Epithelial cell of esophagus (primary cell): ENCODE measurements at regions not wholly inside any gene's neighbourhood (a gene's known extent, or its start where the extent isn't known, plus 50 kb on each side); places are given as distances from the start of the nearest gene placed in this dataset.

Source experiments
- DNase-seq: peaks from one replicate; pipeline ENCODE4 v3.0.0; 2010; ENCODE audit warnings: low read depth
- H3K4me3 ChIP-seq: 2 replicates; pipeline ENCODE4 v1.5.1; 2011; ENCODE audit warnings: mild to moderate bottlenecking, low read length, control low read depth
- CTCF ChIP-seq: IDR thresholded peaks from 2 replicates; pipeline ENCODE4 v1.5.1; 2011; ENCODE audit warnings: low read depth, mild to moderate bottlenecking, low read length, control low read depth, inconsistent platforms; ENCODE audit not compliant: insufficient read depth; ENCODE audit errors: missing control alignments

- no peak for DNase-seq
- no peak for TF ChIP-seq CTCF
- H3K4me3 ChIP-seq: no peak overlapping the region
These were observed 192.1 kb upstream of the ID2 start for GRCh38 chr2:8489751-8490150.

GRCh38 chr2:8490166-8490721 lies 191.6 kb upstream of the ID2 start:
- no peak for TF ChIP-seq CTCF
- no peak for DNase-seq
- no peak overlapping the region for H3K4me3 ChIP-seq

- TF ChIP-seq CTCF: no peak
- no peak for DNase-seq
These were observed 190.4 kb upstream of the ID2 start for GRCh38 chr2:8491296-8492027.

GRCh38 chr2:8494151-8494550 lies 187.7 kb upstream of the ID2 start:
- TF ChIP-seq CTCF: no peak
- no peak overlapping the region for H3K4me3 ChIP-seq
- DNase-seq: no peak

More at GRCh38 chr2:8491296-8492027, 190.4 kb upstream of the ID2 start:
- no peak overlapping the region for H3K4me3 ChIP-seq

- H3K4me3 ChIP-seq: no peak overlapping the region
- no peak for DNase-seq
- no peak for TF ChIP-seq CTCF
These were observed 187.3 kb upstream of the ID2 start for GRCh38 chr2:8494589-8494988.

DNA sequence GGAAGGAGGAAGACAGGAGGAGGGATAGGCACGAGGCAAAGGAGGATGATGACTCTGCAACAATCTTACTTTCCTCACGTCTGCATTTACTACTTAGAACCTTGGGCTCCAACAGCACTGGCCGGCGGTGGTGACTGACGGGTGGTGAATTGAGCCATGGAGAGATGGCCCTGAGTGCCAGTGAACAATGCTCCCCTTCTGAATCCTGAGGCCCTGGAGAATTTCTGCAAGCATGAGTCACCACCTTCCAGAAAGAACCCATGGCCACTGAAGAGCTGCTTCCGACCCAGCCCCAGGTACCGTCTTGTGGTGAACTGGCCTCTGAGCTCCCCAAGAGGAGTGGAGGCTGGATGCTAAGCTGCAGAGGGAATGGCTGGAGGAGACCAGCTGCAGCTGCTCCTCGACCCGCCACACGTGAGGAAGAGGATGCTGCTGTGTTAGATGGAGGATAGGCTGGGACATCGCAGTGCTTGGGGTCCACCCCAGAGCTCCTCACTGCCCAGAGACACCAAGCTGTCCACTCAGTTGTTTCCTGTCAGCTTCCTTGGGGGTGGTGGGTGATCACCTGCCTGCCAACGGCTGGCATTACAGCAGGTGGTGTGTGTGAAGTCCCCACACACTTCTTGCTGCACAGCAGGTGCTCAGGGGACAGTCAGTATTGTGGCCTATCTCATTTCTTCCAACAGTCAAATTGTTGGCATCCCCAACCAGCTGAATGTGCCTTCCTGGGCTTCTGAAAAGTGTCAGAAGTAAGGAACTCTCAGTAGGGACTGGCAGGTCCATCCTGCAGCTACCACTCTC lies 186.5 kb upstream of the ID2 start:
- no peak for TF ChIP-seq CTCF
- H3K4me3 ChIP-seq: no peak overlapping the region
- DNase-seq: no peak

DNA sequence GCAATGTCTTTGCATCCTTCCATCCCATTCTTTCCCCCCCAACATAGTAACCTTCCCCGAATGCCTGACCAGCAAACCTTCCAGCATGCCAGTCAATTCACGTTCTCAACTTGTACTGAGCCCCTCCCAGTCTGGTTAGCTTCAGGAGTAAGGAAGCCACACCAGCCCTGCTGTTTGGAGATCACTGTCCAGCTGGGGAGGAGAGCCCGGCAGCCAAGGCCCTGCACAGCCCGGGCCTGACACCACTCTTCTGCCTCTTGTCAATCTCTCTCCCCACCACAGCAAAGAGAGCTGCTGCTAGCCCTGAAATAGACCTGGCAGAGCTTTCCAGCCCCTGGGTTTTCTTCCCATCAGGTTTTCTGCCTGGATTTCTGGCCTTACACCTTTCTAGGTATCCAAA lies 185.8 kb upstream of the ID2 start:
- H3K4me3 ChIP-seq: no peak overlapping the region
- TF ChIP-seq CTCF: no peak
- DNase-seq: no peak
